Psoas muscle (tissue), 7 donors: ENCODE measurements at regions not wholly inside any gene's neighbourhood (a gene's known extent, or its start where the extent isn't known, plus 50 kb on each side); places are given as distances from the start of the nearest gene placed in this dataset.

Source experiments
- ATAC-seq, 4 donors: fragments of 200-7000 bp; cut with Tn5 transposase; one replicate each; pipeline ENCODE4 v1.9.1; 2020; ENCODE audit warnings: moderate library complexity in 3 of 4, mild to moderate bottlenecking in 2 of 4
- DNase-seq, 2 donors: peaks; one replicate each; pipeline ENCODE4 v3.0.0-alpha.2; 2020
- H3K27ac ChIP-seq: fragments of 200-600 bp; one replicate; pipeline ENCODE4 v1.8.0; 2022
- H3K27me3 ChIP-seq, 3 donors: fragments of 200-600 bp in 1 of 3; one replicate each; pipeline versions ENCODE4 v1.6.1 to v1.8.0; 2013 to 2022; ENCODE audit warnings: low read length in 2 of 3, mild to moderate bottlenecking in 2 of 3, moderate library complexity in 1 of 3; ENCODE audit not compliant: insufficient read depth in 3 of 3
- H3K36me3 ChIP-seq, 2 donors: fragments of 200-600 bp in 1 of 2; one replicate each; pipeline versions ENCODE4 v1.6.1 to v1.8.0; 2013 to 2022; ENCODE audit warnings: low read depth in 1 of 2, mild to moderate bottlenecking in 1 of 2, moderate library complexity in 1 of 2; ENCODE audit not compliant: insufficient read depth in 1 of 2
- H3K4me1 ChIP-seq: fragments of 200-600 bp; one replicate; pipeline ENCODE4 v1.8.0; 2022
- H3K4me3 ChIP-seq: fragments of 200-600 bp; one replicate; pipeline ENCODE4 v1.8.0; 2022; ENCODE audit warnings: mild to moderate bottlenecking
- H3K9me3 ChIP-seq: fragments of 200-600 bp; one replicate; pipeline ENCODE4 v1.8.0; 2022
- CTCF ChIP-seq: fragments of 200-600 bp; IDR thresholded peaks from one replicate; pipeline ENCODE4 v1.8.0; 2022; ENCODE audit warnings: antibody characterized with exemption
- WGBS, 3 donors: extraction: QIAGEN DNeasy Blood & Tissue Kit; methylation state at CpG; one replicate each; pipeline versions ENCODE4 v1.1.6 to v1.1.7; 2013; 5-methylcytosine and 5-hydroxymethylcytosine counted together
- intact Hi-C, 2 donors: fragments of 100-400 bp; cut with DNase I; formaldehyde crosslinking; loops; one replicate each; pipeline versions ENCODE4 v1.11.0 to v1.14.2; 2022
- donor health status: healthy with polysubstance abuse.
- donor health status: DM: no; HTN: no; CAD: no; lungs with moderate emphysema.
- donor health status: Bipolar disorder and iron deficiency.
- donor health status: healthy.
- donor health status: DM: yes; HTN: yes; CAD: no.
- donor health status: DM: no; HTN: no; CAD: no.
- donor health status: DM: yes; HTN: yes; CAD: no.

- Histone ChIP-seq H3K36me3 (no peaks in the 10 kb centered on the region), H3K27me3 (no peaks in the 10 kb centered on the region), H3K27ac (no peak overlapping the region), H3K9me3 (no peaks in the 10 kb centered on the region), H3K4me3 (no peak overlapping the region), H3K4me1 (no peaks in the 10 kb centered on the region)
- DNase-seq (no peak), ATAC-seq (no peak)
- no peak for TF ChIP-seq CTCF
- intact Hi-C loops, result no loop called here
- WGBS, 3 donors, result 37 to 54% (median 44%) methylated on average over 5 of the region's 5 CpGs
These were observed 178.1 kb upstream of the NOVA1 start for GRCh38 chr14:26775765-26776563.

GRCh38 chr14:26791117-26791806 is 193.4 kb upstream of the NOVA1 start:
- Histone ChIP-seq H3K27me3 (no peaks in the 10 kb centered on the region), H3K27ac (no peak overlapping the region), H3K36me3 (no peaks in the 10 kb centered on the region), H3K9me3 (no peaks in the 10 kb centered on the region), H3K4me3 (no peak overlapping the region), H3K4me1 (no peaks in the 10 kb centered on the region)
- WGBS, 3 donors, result 64 to 66% (median 66%) methylated on average over 4 of the region's 4 CpGs
- intact Hi-C loops, result no loop called here
- TF ChIP-seq CTCF, result no peak
- ATAC-seq (no peak), DNase-seq (no peak)

GRCh38 chr14:26794731-26795130 is 196.9 kb upstream of the NOVA1 start:
- WGBS, 3 donors, result 53 to 58% (median 54%) methylated on average over 2 of the region's 2 CpGs
- Histone ChIP-seq H3K4me1 (no peaks in the 10 kb centered on the region), H3K27me3 (no peaks in the 10 kb centered on the region), H3K9me3 (no peaks in the 10 kb centered on the region), H3K36me3 (no peaks in the 10 kb centered on the region), H3K27ac (no peak overlapping the region), H3K4me3 (no peak overlapping the region)
- TF ChIP-seq CTCF, result no peak
- intact Hi-C loops, result no loop called here
- DNase-seq (no peak), ATAC-seq (no peak)

GRCh38 chr14:26808407-26808806 is 210.6 kb upstream of the NOVA1 start:
- 55 to 89% (median 72%) methylated on average over 1 of the region's 1 CpG for WGBS, 3 donors
- Histone ChIP-seq H3K9me3 (no peaks in the 10 kb centered on the region), H3K36me3 (no peaks in the 10 kb centered on the region), H3K27ac (no peak overlapping the region), H3K27me3 (no peaks in the 10 kb centered on the region), H3K4me3 (no peak overlapping the region), H3K4me1 (no peaks in the 10 kb centered on the region)
- no peak for DNase-seq
- no peak for TF ChIP-seq CTCF
- intact Hi-C loops, result no loop called here
- ATAC-seq, result no peak
